ENCODE measurements at regions not wholly inside any gene's neighbourhood (a gene's known extent, or its start where the extent isn't known, plus 50 kb on each side); places are given as distances from the start of the nearest gene placed in this dataset.

GRCh38 chr11:122202161-122202950 lies 86.3 kb upstream of the BLID start:
- TF ChIP-seq EMX1 (CRISPR knock-in tag; IDR thresholded peaks at IDR 0.05) (no peak), RELA (CRISPR knock-in tag; IDR thresholded peaks at IDR 0.05; ENCODE audit: borderline replicate concordance) (no peak), CTCF (IDR thresholded peaks at IDR 0.05) (no peak), USF2 (CRISPR knock-in tag; IDR thresholded peaks at IDR 0.05) (no peak), TP53 (CRISPR knock-in tag; IDR thresholded peaks at IDR 0.05) (no peak), NR2C2 (CRISPR knock-in tag; IDR thresholded peaks at IDR 0.05) (no peak), NFE2L1 (CRISPR knock-in tag; IDR thresholded peaks at IDR 0.05) (no peak), ZNF121 (CRISPR knock-in tag; IDR thresholded peaks at IDR 0.05) (no peak), ZNF232 (CRISPR knock-in tag; IDR thresholded peaks at IDR 0.05) (no peak)

All from WTC11 (cell line).